ENCODE measurements at regions not wholly inside any gene's neighbourhood (a gene's known extent, or its start where the extent isn't known, plus 50 kb on each side); places are given as distances from the start of the nearest gene placed in this dataset.

DNA sequence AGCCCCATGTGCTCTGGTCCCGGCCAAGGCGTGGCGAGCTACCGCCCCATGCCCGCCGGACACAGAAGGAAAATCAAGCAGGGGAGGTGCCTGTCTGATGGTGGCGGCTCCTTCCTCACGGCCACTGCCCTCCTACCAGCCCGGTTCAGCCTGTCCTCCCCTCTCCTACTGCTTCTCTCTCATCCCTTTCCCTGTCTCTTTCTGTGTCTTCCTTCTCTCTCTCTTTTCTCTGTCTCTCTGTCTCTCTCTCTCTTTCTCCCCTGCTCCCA lies 279.1 kb downstream of the ASMT start:
- TF ChIP-seq ELF4 (CRISPR knock-in tag; IDR thresholded peaks at IDR 0.05; ENCODE audit: low read depth): no peak
- TF ChIP-seq TEAD4 (CRISPR knock-in tag; IDR thresholded peaks at IDR 0.05): no peak
